ENCODE measurements at regions not wholly inside any gene's neighbourhood (a gene's known extent, or its start where the extent isn't known, plus 50 kb on each side); places are given as distances from the start of the nearest gene placed in this dataset.
"Not testable (repeated sequence)": the region's sequence is repeated elsewhere in the genome, so short reads cannot be mapped to it uniquely, and the experiment has no call there.

- H3K4me1 ChIP-seq (ENCODE audit: insufficient read depth, low read length, poor library complexity, severe bottlenecking) = peaks cover 32% of the 10 kb centered on the region
- intact Hi-C loops (cut with micrococcal nuclease; ENCODE audit: unreplicated experiment) = loop anchor here (2.0 kb wide), 1 partner anchor 143 kb away; no protein-coding TSS in a partner anchor
- H3K4me3 ChIP-seq (ENCODE audit: low read depth, low read length, poor library complexity, severe bottlenecking); H3K36me3 ChIP-seq (ENCODE audit: insufficient read depth, low read length); CTCF ChIA-PET (ENCODE audit: unreplicated experiment); H3K9me2 ChIP-seq (ENCODE audit: insufficient read depth, low read length); H2AFZ ChIP-seq (ENCODE audit: low read length); BruUV-seq (replicated peaks); H3K79me2 ChIP-seq (ENCODE audit: insufficient read depth, low read depth, low read length); H4K20me1 ChIP-seq (ENCODE audit: insufficient read depth, low read length); H3K27ac ChIP-seq (ENCODE audit: low read depth, low read length, poor library complexity, severe bottlenecking): not testable (repeated sequence)
- peaks cover 12% of the 10 kb centered on the region; the same call in 1 of the 2 replicates for H3K9me3 ChIP-seq (ENCODE audit: low read length)
- DNase-seq (ENCODE audit: low spot score) = peak; percentile 29
- peak overlapping the region; percentile 35 for H3K4me2 ChIP-seq (ENCODE audit: low read length)
- POLR2A ChIA-PET = interaction anchor here (0.7 kb wide), 1 partner anchor 206 kb away, joined by 3 read pairs; no protein-coding TSS in a partner anchor
Measured at GRCh38 chr22:25417826-25418225, 146.6 kb upstream of the GRK3 start.

- H4K20me1 ChIP-seq (ENCODE audit: insufficient read depth, low read length) = no peaks in the 10 kb centered on the region
- no TSS peak for BruUV-seq (replicated peaks)
- H3K9me2 ChIP-seq (ENCODE audit: insufficient read depth, low read length) = no peaks in the 10 kb centered on the region
- intact Hi-C loops (cut with micrococcal nuclease; ENCODE audit: unreplicated experiment) = no loop called here
- H2AFZ ChIP-seq (ENCODE audit: low read length) = peak overlapping the region; percentile 88
- no peaks in the 10 kb centered on the region for H3K9me3 ChIP-seq (ENCODE audit: low read length)
- peak overlapping the region; percentile 34 for H3K4me3 ChIP-seq (ENCODE audit: low read depth, low read length, poor library complexity, severe bottlenecking)
- peak overlapping the region; percentile 56 for H3K4me2 ChIP-seq (ENCODE audit: low read length)
- DNase-seq (ENCODE audit: low spot score) = peak; percentile 9
- no peaks in the 10 kb centered on the region for H3K36me3 ChIP-seq (ENCODE audit: insufficient read depth, low read length)
- H3K27ac ChIP-seq (ENCODE audit: low read depth, low read length, poor library complexity, severe bottlenecking) = no peak overlapping the region
- no peaks in the 10 kb centered on the region for H3K79me2 ChIP-seq (ENCODE audit: insufficient read depth, low read depth, low read length)
- H3K4me1 ChIP-seq (ENCODE audit: insufficient read depth, low read length, poor library complexity, severe bottlenecking) = peaks cover 32% of the 10 kb centered on the region
- CTCF ChIA-PET (ENCODE audit: unreplicated experiment) = interaction anchor here (0.7 kb wide), 1 partner anchor 27 kb away, joined by 3 read pairs; no protein-coding TSS in a partner anchor
- no peak for TF ChIP-seq CTCF (conservative IDR thresholded peaks at IDR 0.05; ENCODE audit: low read length)
- TF ChIP-seq EZH2phosphoT487 (IDR thresholded peaks at IDR 0.05; ENCODE audit: borderline replicate concordance, low read depth, low read length) = no peak
- POLR2A ChIA-PET = interaction anchor here (0.9 kb wide), 1 partner anchor 26 kb away, joined by 3 read pairs; no protein-coding TSS in a partner anchor
Measured at GRCh38 chr22:25419247-25420113, 145.0 kb upstream of the GRK3 start.

- intact Hi-C loops (cut with micrococcal nuclease; ENCODE audit: unreplicated experiment); POLR2A ChIA-PET: not testable (repeated sequence)
Measured at GRCh38 chr22:25420114-25420441, 144.4 kb upstream of the GRK3 start.

More at GRCh38 chr22:25420114-25420441, 144.4 kb upstream of the GRK3 start:
- H3K79me2 ChIP-seq (ENCODE audit: insufficient read depth, low read depth, low read length); H3K36me3 ChIP-seq (ENCODE audit: insufficient read depth, low read length); H3K27ac ChIP-seq (ENCODE audit: low read depth, low read length, poor library complexity, severe bottlenecking); H4K20me1 ChIP-seq (ENCODE audit: insufficient read depth, low read length); CTCF ChIA-PET (ENCODE audit: unreplicated experiment); BruUV-seq (replicated peaks); DNase-seq (ENCODE audit: low spot score); H3K4me2 ChIP-seq (ENCODE audit: low read length); H2AFZ ChIP-seq (ENCODE audit: low read length); H3K9me2 ChIP-seq (ENCODE audit: insufficient read depth, low read length); H3K9me3 ChIP-seq (ENCODE audit: low read length); H3K4me3 ChIP-seq (ENCODE audit: low read depth, low read length, poor library complexity, severe bottlenecking): not testable (repeated sequence)
- peaks cover 32% of the 10 kb centered on the region for H3K4me1 ChIP-seq (ENCODE audit: insufficient read depth, low read length, poor library complexity, severe bottlenecking)

Data from OCI-LY7 (cell line).